ENCODE measurements at regions not wholly inside any gene's neighbourhood (a gene's known extent, or its start where the extent isn't known, plus 50 kb on each side); places are given as distances from the start of the nearest gene placed in this dataset.

DNA sequence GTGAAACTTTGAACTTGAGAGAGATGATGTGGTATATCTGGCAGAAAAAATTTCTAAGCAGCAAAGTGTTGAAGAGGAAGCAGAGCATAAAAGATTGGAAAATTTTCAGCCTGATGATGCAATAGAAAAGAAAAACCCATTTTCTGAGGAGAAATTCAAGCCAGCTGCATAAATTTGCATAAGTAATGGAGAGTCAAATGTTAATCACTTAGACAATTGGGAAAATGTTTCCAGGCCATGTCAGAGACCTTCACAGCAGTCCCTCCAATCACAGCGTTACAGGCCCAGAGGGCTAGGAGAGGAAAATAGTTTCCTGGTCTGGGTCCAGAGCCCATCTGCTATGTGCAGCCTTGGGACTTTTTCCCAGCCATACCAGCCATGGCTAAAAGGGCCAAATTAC, 469.0 kb upstream of the FOXG1 start:
- ATAC-seq (no peak), DNase-seq (ENCODE audit: low read depth, low spot score) (no peak)
- TF ChIP-seq POLR2AphosphoS5 (IDR thresholded peaks at IDR 0.05; ENCODE audit: low read depth, low read length): no peak
- TF ChIP-seq SIN3A (IDR thresholded peaks at IDR 0.05; ENCODE audit: borderline replicate concordance, insufficient read depth, low read depth, low read length): no peak
- TF ChIP-seq, protein P1, sequence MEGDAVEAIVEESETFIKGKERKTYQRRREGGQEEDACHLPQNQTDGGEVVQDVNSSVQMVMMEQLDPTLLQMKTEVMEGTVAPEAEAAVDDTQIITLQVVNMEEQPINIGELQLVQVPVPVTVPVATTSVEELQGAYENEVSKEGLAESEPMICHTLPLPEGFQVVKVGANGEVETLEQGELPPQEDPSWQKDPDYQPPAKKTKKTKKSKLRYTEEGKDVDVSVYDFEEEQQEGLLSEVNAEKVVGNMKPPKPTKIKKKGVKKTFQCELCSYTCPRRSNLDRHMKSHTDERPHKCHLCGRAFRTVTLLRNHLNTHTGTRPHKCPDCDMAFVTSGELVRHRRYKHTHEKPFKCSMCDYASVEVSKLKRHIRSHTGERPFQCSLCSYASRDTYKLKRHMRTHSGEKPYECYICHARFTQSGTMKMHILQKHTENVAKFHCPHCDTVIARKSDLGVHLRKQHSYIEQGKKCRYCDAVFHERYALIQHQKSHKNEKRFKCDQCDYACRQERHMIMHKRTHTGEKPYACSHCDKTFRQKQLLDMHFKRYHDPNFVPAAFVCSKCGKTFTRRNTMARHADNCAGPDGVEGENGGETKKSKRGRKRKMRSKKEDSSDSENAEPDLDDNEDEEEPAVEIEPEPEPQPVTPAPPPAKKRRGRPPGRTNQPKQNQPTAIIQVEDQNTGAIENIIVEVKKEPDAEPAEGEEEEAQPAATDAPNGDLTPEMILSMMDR (IDR thresholded peaks at IDR 0.05): no peak
- H3K9me3 ChIP-seq (ENCODE audit: control insufficient read depth, insufficient read depth, low read depth, low read length): no peaks in the 10 kb centered on the region
- H3K4me1 ChIP-seq (ENCODE audit: control insufficient read depth, insufficient read depth, low read length): no peaks in the 10 kb centered on the region
- no peaks in the 10 kb centered on the region for H3K36me3 ChIP-seq (ENCODE audit: control insufficient read depth, insufficient read depth, low read length)
- POLR2A ChIA-PET: no interaction called here
- intact Hi-C loops (cut with micrococcal nuclease; ENCODE audit: unreplicated experiment) (no loop called here), in situ Hi-C loops (cut with HindIII; ENCODE audit: low pct_unique_long_range_greater_than_20kb, low sequenced_read_pairs) (no loop called here)
- no peaks in the 10 kb centered on the region for H3K27me3 ChIP-seq (ENCODE audit: control insufficient read depth, insufficient read depth, low read length)
- H3K4me3 ChIP-seq (ENCODE audit: low read depth in 2 of 2, low read length in 2 of 2): no peak overlapping the region
- H3K27ac ChIP-seq (ENCODE audit: low read length): no peak overlapping the region
- no TSS peak for BruUV-seq (replicated peaks)
- CTCF ChIA-PET: no interaction called here

DNA sequence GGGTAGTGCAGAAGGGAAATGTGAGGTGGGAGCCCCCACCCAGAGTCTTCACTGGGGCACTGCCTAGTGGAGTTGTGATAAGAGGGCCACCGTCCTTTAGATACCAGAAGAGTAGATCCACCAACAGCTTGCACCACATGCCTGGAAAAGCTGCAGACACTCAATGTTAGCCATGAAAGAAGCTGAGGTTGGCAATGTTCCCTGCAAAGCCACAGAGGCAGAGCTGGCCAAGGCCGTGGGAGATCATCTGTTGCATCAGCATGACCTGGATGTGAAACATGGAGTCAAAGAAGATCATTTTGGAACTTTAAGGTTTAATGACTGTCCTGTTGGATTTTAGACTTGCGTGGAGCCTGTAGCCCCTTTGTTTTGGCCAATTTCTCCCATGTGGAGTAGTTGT, 468.4 kb upstream of the FOXG1 start:
- Histone ChIP-seq H3K27me3 (ENCODE audit: control insufficient read depth, insufficient read depth, low read length) (no peaks in the 10 kb centered on the region), H3K9me3 (ENCODE audit: control insufficient read depth, insufficient read depth, low read depth, low read length) (no peaks in the 10 kb centered on the region), H3K4me3 (ENCODE audit: low read depth in 2 of 2, low read length in 2 of 2) (no peak overlapping the region), H3K4me1 (ENCODE audit: control insufficient read depth, insufficient read depth, low read length) (no peaks in the 10 kb centered on the region), H3K27ac (ENCODE audit: low read length) (no peak overlapping the region), H3K36me3 (ENCODE audit: control insufficient read depth, insufficient read depth, low read length) (no peaks in the 10 kb centered on the region)
- in situ Hi-C loops (cut with HindIII; ENCODE audit: low pct_unique_long_range_greater_than_20kb, low sequenced_read_pairs): no loop called here
- intact Hi-C loops (cut with micrococcal nuclease; ENCODE audit: unreplicated experiment): no loop called here
- TF ChIP-seq, protein P2, sequence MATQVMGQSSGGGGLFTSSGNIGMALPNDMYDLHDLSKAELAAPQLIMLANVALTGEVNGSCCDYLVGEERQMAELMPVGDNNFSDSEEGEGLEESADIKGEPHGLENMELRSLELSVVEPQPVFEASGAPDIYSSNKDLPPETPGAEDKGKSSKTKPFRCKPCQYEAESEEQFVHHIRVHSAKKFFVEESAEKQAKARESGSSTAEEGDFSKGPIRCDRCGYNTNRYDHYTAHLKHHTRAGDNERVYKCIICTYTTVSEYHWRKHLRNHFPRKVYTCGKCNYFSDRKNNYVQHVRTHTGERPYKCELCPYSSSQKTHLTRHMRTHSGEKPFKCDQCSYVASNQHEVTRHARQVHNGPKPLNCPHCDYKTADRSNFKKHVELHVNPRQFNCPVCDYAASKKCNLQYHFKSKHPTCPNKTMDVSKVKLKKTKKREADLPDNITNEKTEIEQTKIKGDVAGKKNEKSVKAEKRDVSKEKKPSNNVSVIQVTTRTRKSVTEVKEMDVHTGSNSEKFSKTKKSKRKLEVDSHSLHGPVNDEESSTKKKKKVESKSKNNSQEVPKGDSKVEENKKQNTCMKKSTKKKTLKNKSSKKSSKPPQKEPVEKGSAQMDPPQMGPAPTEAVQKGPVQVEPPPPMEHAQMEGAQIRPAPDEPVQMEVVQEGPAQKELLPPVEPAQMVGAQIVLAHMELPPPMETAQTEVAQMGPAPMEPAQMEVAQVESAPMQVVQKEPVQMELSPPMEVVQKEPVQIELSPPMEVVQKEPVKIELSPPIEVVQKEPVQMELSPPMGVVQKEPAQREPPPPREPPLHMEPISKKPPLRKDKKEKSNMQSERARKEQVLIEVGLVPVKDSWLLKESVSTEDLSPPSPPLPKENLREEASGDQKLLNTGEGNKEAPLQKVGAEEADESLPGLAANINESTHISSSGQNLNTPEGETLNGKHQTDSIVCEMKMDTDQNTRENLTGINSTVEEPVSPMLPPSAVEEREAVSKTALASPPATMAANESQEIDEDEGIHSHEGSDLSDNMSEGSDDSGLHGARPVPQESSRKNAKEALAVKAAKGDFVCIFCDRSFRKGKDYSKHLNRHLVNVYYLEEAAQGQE (IDR thresholded peaks at IDR 0.05; ENCODE audit: insufficient read depth in 1 of 2, low read depth in 2 of 2, low read length in 1 of 2): no peak
- TF ChIP-seq, protein P1 (IDR thresholded peaks at IDR 0.05): no peak
- TF ChIP-seq TCF7L2 (IDR thresholded peaks at IDR 0.05; ENCODE audit: low read depth, low read length) (no peak), POLR2AphosphoS5 (IDR thresholded peaks at IDR 0.05; ENCODE audit: low read depth, low read length) (no peak), SIN3A (IDR thresholded peaks at IDR 0.05; ENCODE audit: borderline replicate concordance, insufficient read depth, low read depth, low read length) (no peak)
- ATAC-seq (no peak), DNase-seq (ENCODE audit: low read depth, low spot score) (no peak)
- ChIA-PET CTCF (no interaction called here), POLR2A (no interaction called here)
- no TSS peak for BruUV-seq (replicated peaks)

DNA sequence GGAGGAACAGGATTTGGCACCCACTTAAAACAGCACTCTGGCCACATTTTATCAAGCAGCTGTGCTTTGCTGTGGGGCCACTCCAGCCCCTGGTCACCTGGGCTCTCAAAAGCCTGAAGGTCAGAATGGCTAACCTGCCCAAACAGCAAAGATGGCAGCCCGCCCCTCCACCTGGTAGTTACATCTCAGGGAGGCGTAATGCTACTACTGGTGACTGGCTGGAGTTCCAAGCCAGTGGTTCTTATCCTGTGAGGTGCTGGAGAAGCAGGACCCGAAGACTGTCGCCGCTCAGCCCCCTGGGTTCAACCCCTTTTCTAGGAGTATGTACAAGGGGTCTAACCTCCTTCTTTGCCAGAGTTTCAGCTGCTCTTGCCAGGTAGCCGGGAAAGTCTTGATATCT, 467.4 kb upstream of the FOXG1 start:
- no TSS peak for BruUV-seq (replicated peaks)

More for the DNA sequence above, 467.4 kb upstream of the FOXG1 start:
- no peak for ATAC-seq
- in situ Hi-C loops (cut with HindIII; ENCODE audit: low pct_unique_long_range_greater_than_20kb, low sequenced_read_pairs): no loop called here
- Histone ChIP-seq H3K4me1 (ENCODE audit: control insufficient read depth, insufficient read depth, low read length) (no peaks in the 10 kb centered on the region), H3K4me3 (ENCODE audit: low read depth in 2 of 2, low read length in 2 of 2) (no peak overlapping the region), H3K9me3 (ENCODE audit: control insufficient read depth, insufficient read depth, low read depth, low read length) (no peaks in the 10 kb centered on the region), H3K27ac (ENCODE audit: low read length) (no peak overlapping the region), H3K36me3 (ENCODE audit: control insufficient read depth, insufficient read depth, low read length) (no peaks in the 10 kb centered on the region), H3K27me3 (ENCODE audit: control insufficient read depth, insufficient read depth, low read length) (no peaks in the 10 kb centered on the region)
- intact Hi-C loops (cut with micrococcal nuclease; ENCODE audit: unreplicated experiment): no loop called here
- no peak for DNase-seq (ENCODE audit: low read depth, low spot score)
- ChIA-PET POLR2A (no interaction called here), CTCF (no interaction called here)
- TF ChIP-seq, protein P2 (IDR thresholded peaks at IDR 0.05; ENCODE audit: insufficient read depth in 1 of 2, low read depth in 2 of 2, low read length in 1 of 2): no peak
- TF ChIP-seq POLR2AphosphoS5 (IDR thresholded peaks at IDR 0.05; ENCODE audit: low read depth, low read length) (no peak), TCF7L2 (IDR thresholded peaks at IDR 0.05; ENCODE audit: low read depth, low read length) (no peak)
- TF ChIP-seq, protein P1 (IDR thresholded peaks at IDR 0.05): no peak
